Activated B cell treated with CpG ODN at 0.5 μM for 24 hours (primary cell): ENCODE measurements at regions not wholly inside any gene's neighbourhood (a gene's known extent, or its start where the extent isn't known, plus 50 kb on each side); places are given as distances from the start of the nearest gene placed in this dataset.

Source experiments
- ATAC-seq: fragments of 200-7000 bp; cut with Tn5 transposase; one replicate; pipeline ENCODE4 v1.10.0; 2021; ENCODE audit warnings: low read depth, mild to moderate bottlenecking, moderate library complexity
- CTCF ChIA-PET: fragments of 350-600 bp; sonication (Branson Sonifier 250); formaldehyde crosslinking; loops from one replicate; lab custom pipeline; 2021; ENCODE audit warnings: antibody characterized with exemption; lab: Charles Lee
- POLR2A ChIA-PET: fragments of 350-600 bp; sonication (Branson Sonifier 250); formaldehyde crosslinking; loops from one replicate; lab custom pipeline; 2021; ENCODE audit warnings: antibody characterized with exemption; lab: Charles Lee
- DNase-seq: peaks from one replicate; pipeline ENCODE4 v3.0.0; 2022
- H3K27ac Mint-ChIP-seq: one replicate; pipeline ENCODE4 v1.8.0; 2020; ENCODE audit warnings: mixed read lengths
- H3K27me3 Mint-ChIP-seq: one replicate; pipeline ENCODE4 v1.8.0; 2021; ENCODE audit warnings: mixed read lengths
- H3K36me3 Mint-ChIP-seq: one replicate; pipeline ENCODE4 v1.8.0; 2021; ENCODE audit warnings: low read depth, mixed read lengths
- H3K4me1 Mint-ChIP-seq: one replicate; pipeline ENCODE4 v1.8.0; 2021; ENCODE audit warnings: mixed read lengths
- H3K4me3 Mint-ChIP-seq: one replicate; pipeline ENCODE4 v1.8.0; 2020; ENCODE audit warnings: mild to moderate bottlenecking, mixed read lengths
- H3K9me3 Mint-ChIP-seq: one replicate; pipeline ENCODE4 v1.8.0; 2020; ENCODE audit warnings: mixed read lengths
- intact Hi-C: fragments of 100-400 bp; cut with micrococcal nuclease; formaldehyde crosslinking; loops from one replicate; pipeline ENCODE4 v1.15.1; 2024
- TF ChIP-seq, protein P1 (sequence below): fragments of 200-600 bp; IDR thresholded peaks from one replicate; pipeline ENCODE4 v1.8.0; 2022; ENCODE audit warnings: antibody characterized with exemption, mild to moderate bottlenecking

DNA sequence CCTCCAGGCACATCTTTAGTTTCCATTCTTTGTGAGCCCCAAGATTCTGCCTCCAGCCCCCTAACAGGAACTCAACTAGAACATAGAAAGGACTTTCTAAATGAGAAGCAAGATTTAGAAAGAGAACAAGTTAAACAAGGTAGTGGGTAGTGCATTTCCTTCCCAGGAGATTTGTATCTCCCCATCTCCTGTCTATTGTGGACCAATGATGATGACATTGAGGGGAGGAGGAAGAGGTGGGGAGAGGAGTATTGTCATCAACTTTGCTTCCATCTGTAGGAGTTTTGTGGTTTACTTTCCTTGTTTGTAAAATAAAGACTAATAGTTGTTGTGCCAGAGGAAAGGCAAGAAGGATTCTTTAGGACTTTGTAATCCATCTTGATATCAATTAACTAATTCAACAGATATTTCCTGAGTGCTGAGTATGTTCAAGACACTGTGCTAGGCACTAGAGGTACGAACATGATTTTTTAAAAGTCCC, 235.3 kb upstream of the ROPN1 start:
- Mint-ChIP-seq H3K4me1 (no peaks in the 10 kb centered on the region), H3K27me3 (peaks cover 11% of the 10 kb centered on the region), H3K27ac (no peak overlapping the region), H3K36me3 (no peaks in the 10 kb centered on the region), H3K9me3 (peaks cover 2% of the 10 kb centered on the region), H3K4me3 (no peak overlapping the region)
- CTCF ChIA-PET: no interaction called here
- POLR2A ChIA-PET: no interaction called here
- no peak for DNase-seq
- ATAC-seq: no peak
- intact Hi-C loops: no loop called here
- TF ChIP-seq, protein P1, sequence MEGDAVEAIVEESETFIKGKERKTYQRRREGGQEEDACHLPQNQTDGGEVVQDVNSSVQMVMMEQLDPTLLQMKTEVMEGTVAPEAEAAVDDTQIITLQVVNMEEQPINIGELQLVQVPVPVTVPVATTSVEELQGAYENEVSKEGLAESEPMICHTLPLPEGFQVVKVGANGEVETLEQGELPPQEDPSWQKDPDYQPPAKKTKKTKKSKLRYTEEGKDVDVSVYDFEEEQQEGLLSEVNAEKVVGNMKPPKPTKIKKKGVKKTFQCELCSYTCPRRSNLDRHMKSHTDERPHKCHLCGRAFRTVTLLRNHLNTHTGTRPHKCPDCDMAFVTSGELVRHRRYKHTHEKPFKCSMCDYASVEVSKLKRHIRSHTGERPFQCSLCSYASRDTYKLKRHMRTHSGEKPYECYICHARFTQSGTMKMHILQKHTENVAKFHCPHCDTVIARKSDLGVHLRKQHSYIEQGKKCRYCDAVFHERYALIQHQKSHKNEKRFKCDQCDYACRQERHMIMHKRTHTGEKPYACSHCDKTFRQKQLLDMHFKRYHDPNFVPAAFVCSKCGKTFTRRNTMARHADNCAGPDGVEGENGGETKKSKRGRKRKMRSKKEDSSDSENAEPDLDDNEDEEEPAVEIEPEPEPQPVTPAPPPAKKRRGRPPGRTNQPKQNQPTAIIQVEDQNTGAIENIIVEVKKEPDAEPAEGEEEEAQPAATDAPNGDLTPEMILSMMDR: no peak

DNA sequence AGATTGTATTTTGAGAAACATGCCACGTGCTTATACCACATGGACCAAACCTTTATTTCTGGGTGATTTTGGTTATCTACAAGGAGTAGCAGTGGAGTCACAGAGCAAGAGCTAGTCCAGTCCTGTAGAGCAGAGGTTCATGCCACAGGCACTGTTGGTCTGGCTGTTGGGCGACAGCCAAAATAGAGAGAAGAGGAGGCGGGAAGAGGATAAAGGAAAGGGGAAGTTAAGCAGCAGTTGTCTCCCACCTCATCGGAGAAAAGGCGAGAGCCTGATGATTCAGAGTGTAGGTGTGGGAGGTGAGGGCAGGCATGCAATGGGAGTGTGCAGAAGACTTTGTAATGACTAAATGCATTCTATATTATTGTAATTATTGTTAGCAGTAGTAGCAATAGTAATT, 237.5 kb upstream of the ROPN1 start:
- TF ChIP-seq, protein P1: no peak
- DNase-seq (no peak), ATAC-seq (no peak)
- ChIA-PET CTCF (no interaction called here), POLR2A (no interaction called here)
- Mint-ChIP-seq H3K4me3 (no peak overlapping the region), H3K36me3 (no peaks in the 10 kb centered on the region), H3K4me1 (no peaks in the 10 kb centered on the region), H3K27ac (no peak overlapping the region), H3K9me3 (peaks cover 2% of the 10 kb centered on the region), H3K27me3 (peaks cover 19% of the 10 kb centered on the region)
- intact Hi-C loops: no loop called here

DNA sequence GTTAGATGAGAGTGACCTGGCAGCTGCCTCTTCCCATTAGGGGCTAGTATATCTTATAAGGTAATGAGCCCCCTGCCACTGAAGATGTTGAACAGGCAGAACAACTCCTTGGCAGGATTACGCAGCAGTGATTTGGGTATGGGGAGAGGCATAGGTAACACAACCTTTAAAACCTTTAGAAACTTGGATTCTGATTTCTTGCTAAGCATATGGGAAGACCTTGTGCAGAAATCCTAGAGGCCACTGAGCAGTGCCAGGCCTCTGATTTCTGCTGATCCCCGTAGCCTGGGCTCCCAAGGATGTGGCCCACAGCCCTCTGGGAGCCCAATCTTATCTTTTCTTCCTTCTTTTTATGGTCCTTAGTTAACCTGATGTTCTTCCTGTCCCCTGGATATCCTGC, 237.9 kb upstream of the ROPN1 start:
- Mint-ChIP-seq H3K36me3 (no peaks in the 10 kb centered on the region), H3K4me3 (no peak overlapping the region), H3K27ac (no peak overlapping the region), H3K9me3 (peaks cover 2% of the 10 kb centered on the region), H3K4me1 (no peaks in the 10 kb centered on the region), H3K27me3 (peaks cover 19% of the 10 kb centered on the region)
- ChIA-PET POLR2A (no interaction called here), CTCF (no interaction called here)
- TF ChIP-seq, protein P1: no peak
- no peak for ATAC-seq
- DNase-seq: no peak
- intact Hi-C loops: no loop called here

DNA sequence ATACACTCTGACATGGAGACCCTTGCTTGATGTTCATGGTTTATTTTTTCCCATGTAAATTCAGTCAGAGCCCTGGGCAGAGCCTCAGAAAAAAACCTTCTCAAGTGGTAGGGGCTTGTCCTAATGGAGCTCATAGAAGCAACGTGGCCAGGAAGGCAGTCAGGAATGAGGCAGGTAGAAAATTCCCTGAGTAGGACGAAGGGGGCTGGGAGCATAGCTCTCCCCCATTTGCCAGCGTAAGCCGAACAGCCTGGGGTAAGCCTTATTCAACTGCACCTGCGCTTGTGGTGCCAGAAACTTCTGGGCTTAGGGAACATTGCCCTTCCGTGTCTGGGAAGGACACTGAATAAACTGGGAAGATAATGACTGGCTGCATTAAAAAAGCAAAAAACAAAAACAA, 238.5 kb upstream of the ROPN1 start:
- DNase-seq (no peak), ATAC-seq (no peak)
- H3K4me3 Mint-ChIP-seq: no peak overlapping the region
- ChIA-PET CTCF (no interaction called here), POLR2A (no interaction called here)
- no peak overlapping the region for H3K27ac Mint-ChIP-seq
- no peaks in the 10 kb centered on the region for H3K4me1 Mint-ChIP-seq
- TF ChIP-seq, protein P1: no peak
- intact Hi-C loops: no loop called here
- peaks cover 19% of the 10 kb centered on the region for H3K27me3 Mint-ChIP-seq
- H3K9me3 Mint-ChIP-seq: peaks cover 2% of the 10 kb centered on the region
- no peaks in the 10 kb centered on the region for H3K36me3 Mint-ChIP-seq

DNA sequence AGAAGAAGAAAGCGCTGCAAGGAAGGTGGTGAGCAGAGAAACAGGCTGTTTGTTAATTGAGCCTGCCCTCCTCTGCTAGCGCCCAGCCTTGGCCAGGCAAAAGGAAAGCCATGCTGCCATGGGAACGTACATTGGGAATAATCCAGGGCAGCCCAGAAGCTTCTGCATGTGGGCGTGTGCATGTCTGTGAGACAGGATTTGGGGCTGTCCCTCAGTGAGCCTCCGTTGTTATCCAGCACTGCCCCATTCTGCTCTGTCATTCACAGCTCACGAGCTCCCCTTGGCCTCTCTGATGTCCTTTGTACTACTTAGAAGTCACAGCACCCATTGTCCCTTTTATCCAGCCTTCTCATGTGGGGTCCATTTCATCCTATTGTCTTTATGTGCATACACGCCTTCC, 239.1 kb upstream of the ROPN1 start:
- no peaks in the 10 kb centered on the region for H3K4me1 Mint-ChIP-seq
- no peak for DNase-seq
- H3K4me3 Mint-ChIP-seq: no peak overlapping the region
- ChIA-PET POLR2A (no interaction called here), CTCF (no interaction called here)
- ATAC-seq: no peak
- H3K27me3 Mint-ChIP-seq: peaks cover 19% of the 10 kb centered on the region
- H3K27ac Mint-ChIP-seq: no peak overlapping the region
- no peaks in the 10 kb centered on the region for H3K36me3 Mint-ChIP-seq
- intact Hi-C loops: no loop called here
- H3K9me3 Mint-ChIP-seq: peaks cover 2% of the 10 kb centered on the region
- TF ChIP-seq, protein P1: no peak
